ENCODE measurements at regions not wholly inside any gene's neighbourhood (a gene's known extent, or its start where the extent isn't known, plus 50 kb on each side); places are given as distances from the start of the nearest gene placed in this dataset.

DNA sequence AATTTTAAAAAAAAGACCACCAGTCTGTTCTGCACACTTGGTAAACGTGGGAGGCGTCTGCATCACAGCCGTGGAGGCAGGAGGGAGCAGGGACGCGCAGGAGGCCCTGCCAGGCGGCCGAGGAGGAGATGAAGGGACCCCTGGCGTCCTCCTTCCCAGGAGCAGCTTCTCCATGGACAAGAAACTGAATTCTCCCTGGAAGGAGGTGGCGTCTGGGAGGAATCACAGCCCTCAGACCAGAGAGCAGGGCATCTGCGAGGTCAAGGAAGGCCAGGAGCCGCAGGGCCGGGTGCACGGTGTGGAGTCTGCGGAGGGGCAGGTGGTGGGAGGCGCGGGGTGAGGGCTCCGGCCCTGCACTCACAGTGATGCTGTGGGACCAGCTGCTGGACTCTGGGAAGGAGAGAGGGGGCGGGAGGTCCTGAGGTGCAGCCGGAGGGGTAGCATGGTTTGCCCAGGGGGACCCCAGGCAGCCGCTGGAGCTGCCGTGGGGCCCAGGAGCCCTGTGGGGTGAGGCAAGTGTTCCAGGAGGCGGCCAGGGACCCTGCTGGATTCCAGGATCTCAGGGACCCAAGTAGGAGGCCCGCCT is 73.5 kb upstream of the GALNT9 start:
- Histone ChIP-seq H3K4me3 (ENCODE audit: insufficient read depth, low read depth, low read length) (no peak overlapping the region), H3K9me3 (ENCODE audit: control insufficient read depth, insufficient read depth, low read length) (no peaks in the 10 kb centered on the region; the same call in 1 of the 2 replicates), H3K56ac (ENCODE audit: extremely low read depth, insufficient read depth, low read length) (no peak overlapping the region), H2BK20ac (ENCODE audit: low read depth, low read length) (no peak overlapping the region), H4K20me1 (ENCODE audit: insufficient read depth, low read length) (no peaks in the 10 kb centered on the region), H4K91ac (ENCODE audit: insufficient read depth, low read depth, low read length) (no peak overlapping the region), H3K18ac (ENCODE audit: low read depth, low read length) (no peak overlapping the region), H3K14ac (replicated peaks; ENCODE audit: low read depth, low read length) (no peak overlapping the region), H3K9me1 (ENCODE audit: insufficient read depth, low read length) (no peaks in the 10 kb centered on the region), H2BK5ac (ENCODE audit: low read depth, low read length, poor library complexity, severe bottlenecking) (no peak overlapping the region), H2AK9ac (replicated peaks; ENCODE audit: low read depth, low read length, poor library complexity) (no peak overlapping the region), H2AFZ (replicated peaks; ENCODE audit: low read length, poor library complexity) (no peak overlapping the region), H3K4me1 (ENCODE audit: control insufficient read depth, insufficient read depth, low read length) (no peaks in the 10 kb centered on the region), H3K27ac (ENCODE audit: insufficient read depth, low read length) (no peak overlapping the region), H3K9ac (ENCODE audit: low read depth, low read length) (no peak overlapping the region), H4K8ac (ENCODE audit: low read depth in 2 of 2, low read length in 2 of 2) (no peak overlapping the region), H2BK120ac (ENCODE audit: low read depth, low read length) (no peak overlapping the region), H4K5ac (ENCODE audit: low read depth, low read length) (no peak overlapping the region), H3K27me3 (ENCODE audit: control insufficient read depth, insufficient read depth, low read length) (peaks cover 18% of the 10 kb centered on the region; the same call in 1 of the 2 replicates), H3K79me1 (ENCODE audit: low read depth in 1 of 2, low read length in 2 of 2) (no peaks in the 10 kb centered on the region), H3K4ac (ENCODE audit: low read depth, low read length) (no peak overlapping the region), H2AK5ac (ENCODE audit: low read depth, low read length) (no peak overlapping the region), H3K4me2 (ENCODE audit: low read depth, low read length) (no peak overlapping the region), H3K36me3 (ENCODE audit: control insufficient read depth, insufficient read depth, low read length) (no peaks in the 10 kb centered on the region), H3K23ac (ENCODE audit: low read depth, low read length) (no peak overlapping the region), H2BK15ac (ENCODE audit: low read depth, low read length) (no peak overlapping the region)
- 39% methylated on average over 9 of the region's 23 CpGs; no CpG with 5 or more reads in 1 of the 2 experiments for WGBS, 2 experiments (ENCODE audit: extremely low coverage in 2 of 2, insufficient read length in 1 of 2)
- TF ChIP-seq POLR2A (IDR thresholded peaks at IDR 0.05; ENCODE audit: low read depth, low read length) (no peak), MXI1 (IDR thresholded peaks at IDR 0.05; ENCODE audit: borderline replicate concordance, low read depth, low read length) (no peak), BHLHE40 (IDR thresholded peaks at IDR 0.05; ENCODE audit: low read depth, low read length) (no peak), MAFK (IDR thresholded peaks at IDR 0.05; ENCODE audit: low read depth, low read length) (no peak), FOS (IDR thresholded peaks at IDR 0.05; ENCODE audit: low read depth, low read length) (no peak), SMC3 (IDR thresholded peaks at IDR 0.05; ENCODE audit: low read depth, low read length) (no peak)
- TF ChIP-seq, protein P1, sequence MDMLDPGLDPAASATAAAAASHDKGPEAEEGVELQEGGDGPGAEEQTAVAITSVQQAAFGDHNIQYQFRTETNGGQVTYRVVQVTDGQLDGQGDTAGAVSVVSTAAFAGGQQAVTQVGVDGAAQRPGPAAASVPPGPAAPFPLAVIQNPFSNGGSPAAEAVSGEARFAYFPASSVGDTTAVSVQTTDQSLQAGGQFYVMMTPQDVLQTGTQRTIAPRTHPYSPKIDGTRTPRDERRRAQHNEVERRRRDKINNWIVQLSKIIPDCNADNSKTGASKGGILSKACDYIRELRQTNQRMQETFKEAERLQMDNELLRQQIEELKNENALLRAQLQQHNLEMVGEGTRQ (IDR thresholded peaks at IDR 0.05; ENCODE audit: low read depth, low read length) = no peak
- no TSS peak for BruUV-seq (replicated peaks)
- no peak for DNase-seq
- no peak for ATAC-seq (ENCODE audit: low read depth)
- dilution Hi-C loops (cut with HindIII; ENCODE audit: low sequenced_read_pairs, unreplicated experiment) = no loop called here
- POLR2A ChIA-PET (ENCODE audit: unreplicated experiment) = no interaction called here
- CTCF ChIA-PET = no interaction called here
- intact Hi-C loops (cut with micrococcal nuclease) = no loop called here
- in situ Hi-C loops (cut with MboI; ENCODE audit: low sequenced_read_pairs) = no loop called here

Measured in IMR-90 (cell line).